GM23248 (cell line): ENCODE measurements at regions not wholly inside any gene's neighbourhood (a gene's known extent, or its start where the extent isn't known, plus 50 kb on each side); places are given as distances from the start of the nearest gene placed in this dataset.
"Not testable (repeated sequence)": the region's sequence is repeated elsewhere in the genome, so short reads cannot be mapped to it uniquely, and the experiment has no call there.

ENCODE experiments used
- EZH2 ChIP-seq: fragments of 200-600 bp; sonication (generic); IDR thresholded peaks from 2 replicates; pipeline ENCODE4 v1.6.1; 2018; ENCODE audit warnings: antibody characterized with exemption, mild to moderate bottlenecking; ENCODE audit not compliant: insufficient read depth, poor library complexity, severe bottlenecking
- EZH2phosphoT487 ChIP-seq: fragments of 200-600 bp; sonication (generic); IDR thresholded peaks from 2 replicates; pipeline ENCODE4 v1.6.1; 2018; ENCODE audit warnings: antibody characterized with exemption, moderate library complexity, mild to moderate bottlenecking, low read depth; ENCODE audit not compliant: insufficient read depth

- not testable (repeated sequence) for TF ChIP-seq EZH2, EZH2phosphoT487
These were observed 80.6 kb upstream of the CD163 start for GRCh38 chr12:7584137-7584536.
